Rectal smooth muscle tissue (tissue), 1 donor: ENCODE measurements at regions not wholly inside any gene's neighbourhood (a gene's known extent, or its start where the extent isn't known, plus 50 kb on each side); places are given as distances from the start of the nearest gene placed in this dataset.

ENCODE experiments used
- H3K27ac ChIP-seq: one replicate; pipeline ENCODE4 v1.7.0; 2013; ENCODE audit warnings: low read depth, low read length, inconsistent platforms
- H3K27me3 ChIP-seq: one replicate; pipeline ENCODE4 v1.7.0; 2013; ENCODE audit warnings: low read length; ENCODE audit not compliant: control insufficient read depth, insufficient read depth
- H3K36me3 ChIP-seq: one replicate; pipeline ENCODE4 v1.7.0; 2013; ENCODE audit warnings: low read length; ENCODE audit not compliant: control insufficient read depth, insufficient read depth
- H3K4me1 ChIP-seq: one replicate; pipeline ENCODE4 v1.7.0; 2013; ENCODE audit warnings: low read length; ENCODE audit not compliant: control insufficient read depth, insufficient read depth
- H3K4me3 ChIP-seq: one replicate; pipeline ENCODE4 v1.7.0; 2013; ENCODE audit warnings: low read length
- H3K9ac ChIP-seq: one replicate; pipeline ENCODE4 v1.7.0; 2013; ENCODE audit warnings: low read length

GRCh38 chr13:83503424-83503823 is 378.9 kb downstream of the SLITRK1 start:
- H3K4me1 ChIP-seq, result no peaks in the 10 kb centered on the region
- no peak overlapping the region for H3K9ac ChIP-seq
- H3K27ac ChIP-seq, result no peak overlapping the region
- H3K36me3 ChIP-seq, result no peaks in the 10 kb centered on the region
- no peak overlapping the region for H3K4me3 ChIP-seq
- no peaks in the 10 kb centered on the region for H3K27me3 ChIP-seq

- Histone ChIP-seq H3K4me1 (no peaks in the 10 kb centered on the region), H3K4me3 (no peak overlapping the region), H3K27ac (no peak overlapping the region), H3K36me3 (no peaks in the 10 kb centered on the region), H3K27me3 (no peaks in the 10 kb centered on the region), H3K9ac (no peak overlapping the region)
Observed at GRCh38 chr13:83499286-83499685, 383.0 kb downstream of the SLITRK1 start.

- Histone ChIP-seq H3K27ac (no peak overlapping the region), H3K4me3 (no peak overlapping the region), H3K27me3 (no peaks in the 10 kb centered on the region), H3K4me1 (no peaks in the 10 kb centered on the region), H3K9ac (no peak overlapping the region), H3K36me3 (no peaks in the 10 kb centered on the region)
Observed at GRCh38 chr13:83498481-83499190, 383.6 kb downstream of the SLITRK1 start.

- Histone ChIP-seq H3K9ac (no peak overlapping the region), H3K27me3 (no peaks in the 10 kb centered on the region), H3K27ac (no peak overlapping the region), H3K4me1 (no peaks in the 10 kb centered on the region), H3K4me3 (no peak overlapping the region), H3K36me3 (no peaks in the 10 kb centered on the region)
Observed at GRCh38 chr13:83498045-83498444, 384.2 kb downstream of the SLITRK1 start.

GRCh38 chr13:83496501-83496900 is 385.8 kb downstream of the SLITRK1 start:
- H3K4me3 ChIP-seq, result no peak overlapping the region
- no peaks in the 10 kb centered on the region for H3K4me1 ChIP-seq
- no peak overlapping the region for H3K27ac ChIP-seq
- no peak overlapping the region for H3K9ac ChIP-seq
- no peaks in the 10 kb centered on the region for H3K36me3 ChIP-seq
- H3K27me3 ChIP-seq, result no peaks in the 10 kb centered on the region

GRCh38 chr13:83485101-83485500 is 397.2 kb downstream of the SLITRK1 start:
- H3K27ac ChIP-seq, result no peak overlapping the region
- no peaks in the 10 kb centered on the region for H3K27me3 ChIP-seq
- no peak overlapping the region for H3K4me3 ChIP-seq
- H3K4me1 ChIP-seq, result no peaks in the 10 kb centered on the region
- no peaks in the 10 kb centered on the region for H3K36me3 ChIP-seq
- no peak overlapping the region for H3K9ac ChIP-seq

- Histone ChIP-seq H3K27ac (no peak overlapping the region), H3K4me1 (no peaks in the 10 kb centered on the region), H3K9ac (no peak overlapping the region), H3K27me3 (no peaks in the 10 kb centered on the region), H3K4me3 (no peak overlapping the region), H3K36me3 (no peaks in the 10 kb centered on the region)
Observed at GRCh38 chr13:83471011-83471410, 411.3 kb downstream of the SLITRK1 start.

- Histone ChIP-seq H3K4me3 (no peak overlapping the region), H3K27ac (no peak overlapping the region), H3K36me3 (no peaks in the 10 kb centered on the region), H3K4me1 (no peaks in the 10 kb centered on the region), H3K27me3 (no peaks in the 10 kb centered on the region), H3K9ac (no peak overlapping the region)
Observed at GRCh38 chr13:83470133-83470797, 412.0 kb downstream of the SLITRK1 start.

GRCh38 chr13:83453723-83454122 is 428.6 kb downstream of the SLITRK1 start:
- Histone ChIP-seq H3K27ac (no peak overlapping the region), H3K27me3 (no peaks in the 10 kb centered on the region), H3K9ac (no peak overlapping the region)

GRCh38 chr13:83453300-83453699 is 429.0 kb downstream of the SLITRK1 start:
- H3K27me3 ChIP-seq, result no peaks in the 10 kb centered on the region
- no peaks in the 10 kb centered on the region for H3K4me1 ChIP-seq
- no peak overlapping the region for H3K9ac ChIP-seq
- no peak overlapping the region for H3K27ac ChIP-seq
- H3K4me3 ChIP-seq, result no peak overlapping the region
- H3K36me3 ChIP-seq, result no peaks in the 10 kb centered on the region

More at GRCh38 chr13:83453723-83454122, 428.6 kb downstream of the SLITRK1 start:
- no peak overlapping the region for H3K4me3 ChIP-seq
- H3K4me1 ChIP-seq, result no peaks in the 10 kb centered on the region
- no peaks in the 10 kb centered on the region for H3K36me3 ChIP-seq

GRCh38 chr13:83452292-83452950 is 429.9 kb downstream of the SLITRK1 start:
- no peak overlapping the region for H3K27ac ChIP-seq
- H3K36me3 ChIP-seq, result no peaks in the 10 kb centered on the region
- no peak overlapping the region for H3K4me3 ChIP-seq
- H3K9ac ChIP-seq, result no peak overlapping the region
- no peaks in the 10 kb centered on the region for H3K4me1 ChIP-seq
- no peaks in the 10 kb centered on the region for H3K27me3 ChIP-seq

- H3K27ac ChIP-seq, result no peak overlapping the region
- H3K4me1 ChIP-seq, result no peaks in the 10 kb centered on the region
- H3K4me3 ChIP-seq, result no peak overlapping the region
- H3K27me3 ChIP-seq, result no peaks in the 10 kb centered on the region
- no peaks in the 10 kb centered on the region for H3K36me3 ChIP-seq
- H3K9ac ChIP-seq, result no peak overlapping the region
Observed at GRCh38 chr13:83450591-83450990, 431.7 kb downstream of the SLITRK1 start.
